Activated gamma-delta T cell (primary cell): ENCODE measurements at regions not wholly inside any gene's neighbourhood (a gene's known extent, or its start where the extent isn't known, plus 50 kb on each side); places are given as distances from the start of the nearest gene placed in this dataset.
"Not testable (repeated sequence)": the region's sequence is repeated elsewhere in the genome, so short reads cannot be mapped to it uniquely, and the experiment has no call there.

ENCODE experiments used
- DNase-seq: peaks from one replicate; lab custom pipeline; 2025; lab: John Stamatoyannopoulos, UW

GRCh38 chr6:165167861-165168260, 141.5 kb downstream of the C6orf118 start:
- DNase-seq = no peak

DNA sequence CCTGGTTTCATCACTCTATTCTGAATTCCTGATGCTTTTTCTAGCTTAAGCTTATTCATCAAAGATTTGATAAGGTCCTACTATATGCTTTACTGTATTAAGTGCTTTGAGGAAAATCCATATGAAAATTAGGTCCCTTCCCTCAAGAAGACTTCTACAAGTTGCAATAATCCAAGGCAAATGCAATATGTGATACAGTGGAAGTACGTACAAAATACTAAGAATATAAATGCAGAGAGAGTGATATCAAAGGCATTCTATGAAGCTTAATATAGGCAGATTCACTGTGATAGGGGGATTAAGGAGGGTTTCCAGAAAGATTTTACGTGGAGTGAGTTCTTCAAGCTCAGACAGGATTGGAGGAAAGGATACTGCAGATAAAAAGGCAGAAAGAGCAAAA, 142.1 kb downstream of the C6orf118 start:
- no peak for DNase-seq

GRCh38 chr6:165163519-165163918, 145.9 kb downstream of the C6orf118 start:
- no peak for DNase-seq

GRCh38 chr6:165159460-165159859, 149.9 kb downstream of the C6orf118 start:
- DNase-seq = no peak

- DNase-seq = no peak
Observed at GRCh38 chr6:165146456-165146855, 162.9 kb downstream of the C6orf118 start.

DNA sequence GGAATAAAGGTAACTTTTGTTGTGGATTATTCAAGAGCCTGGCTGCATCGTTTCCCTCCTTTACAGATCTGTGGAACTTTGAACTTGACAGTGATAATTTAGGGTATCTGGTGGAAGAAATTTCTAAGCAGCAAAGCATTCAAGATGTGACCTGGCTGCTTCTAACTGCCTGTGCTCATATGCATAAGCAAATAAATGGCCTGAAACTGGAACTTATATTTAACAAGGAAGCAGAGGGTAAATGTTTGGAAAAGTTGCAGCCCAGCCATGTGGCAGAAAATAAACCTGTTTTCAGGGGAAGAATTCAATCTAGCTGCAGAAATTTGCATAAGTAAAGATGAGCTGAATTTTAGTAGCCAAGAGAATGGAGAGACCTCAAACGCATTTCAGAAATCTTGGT, 173.5 kb downstream of the C6orf118 start:
- no peak for DNase-seq

- no peak for DNase-seq
Observed at GRCh38 chr6:165129086-165129485, 180.3 kb downstream of the C6orf118 start.

DNA sequence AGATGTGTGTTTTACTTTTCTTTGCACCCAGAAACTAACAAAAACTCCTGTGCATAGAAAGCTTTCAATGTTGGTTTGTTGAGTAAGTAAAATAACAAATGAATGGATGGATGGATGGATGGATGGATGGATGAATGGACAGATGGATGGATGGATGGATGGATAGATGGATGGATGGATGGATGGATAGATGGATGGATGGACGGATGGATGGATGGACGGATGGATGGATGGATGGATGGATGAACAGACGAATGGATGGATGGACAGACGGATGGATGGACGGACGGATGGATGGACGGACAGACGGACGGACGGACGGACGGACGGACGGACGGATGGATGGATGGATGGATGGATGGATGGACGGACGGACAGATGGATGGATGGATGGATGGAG, 181.7 kb downstream of the C6orf118 start:
- DNase-seq = not testable (repeated sequence)

DNA sequence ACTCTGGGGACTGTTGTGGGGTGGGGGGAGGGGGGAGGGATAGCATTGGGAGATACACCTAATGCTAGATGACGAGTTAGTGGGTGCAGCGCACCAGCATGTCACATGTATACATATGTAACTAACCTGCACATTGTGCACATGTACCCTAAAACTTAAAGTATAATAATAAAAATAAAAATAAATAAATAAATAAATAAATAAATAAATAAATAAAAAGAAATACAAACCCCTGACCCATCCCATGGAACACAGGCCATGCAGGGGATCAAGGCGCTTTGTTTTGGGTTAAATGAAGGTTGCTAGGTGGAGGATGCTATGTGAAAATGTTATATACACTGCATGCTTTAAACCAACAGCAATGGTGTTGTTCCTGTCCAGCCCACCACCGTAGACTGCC, 184.7 kb downstream of the C6orf118 start:
- DNase-seq = not testable (repeated sequence)

GRCh38 chr6:165119231-165120020, 190.0 kb downstream of the C6orf118 start:
- DNase-seq = no peak

- DNase-seq = no peak
Observed at GRCh38 chr6:165118736-165119135, 190.7 kb downstream of the C6orf118 start.

DNA sequence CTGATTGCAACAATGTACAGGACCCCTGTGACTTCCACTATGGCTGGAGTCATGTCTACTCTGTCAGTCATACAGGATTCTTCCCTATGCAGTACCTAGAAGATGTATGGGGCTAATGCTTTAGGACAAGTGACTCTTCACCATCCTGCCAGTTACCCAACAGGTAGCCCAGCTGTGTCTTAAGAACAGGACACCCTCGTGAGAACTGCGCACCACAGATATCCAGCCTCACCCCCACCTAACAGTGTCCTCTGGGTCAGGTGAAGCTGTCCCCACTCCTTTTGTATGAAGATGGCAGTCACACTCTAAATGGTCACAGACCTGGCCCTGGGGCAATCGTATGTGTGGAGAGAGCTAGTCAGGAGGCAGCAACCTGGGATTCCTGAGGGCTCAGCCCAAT, 191.6 kb downstream of the C6orf118 start:
- no peak for DNase-seq

DNA sequence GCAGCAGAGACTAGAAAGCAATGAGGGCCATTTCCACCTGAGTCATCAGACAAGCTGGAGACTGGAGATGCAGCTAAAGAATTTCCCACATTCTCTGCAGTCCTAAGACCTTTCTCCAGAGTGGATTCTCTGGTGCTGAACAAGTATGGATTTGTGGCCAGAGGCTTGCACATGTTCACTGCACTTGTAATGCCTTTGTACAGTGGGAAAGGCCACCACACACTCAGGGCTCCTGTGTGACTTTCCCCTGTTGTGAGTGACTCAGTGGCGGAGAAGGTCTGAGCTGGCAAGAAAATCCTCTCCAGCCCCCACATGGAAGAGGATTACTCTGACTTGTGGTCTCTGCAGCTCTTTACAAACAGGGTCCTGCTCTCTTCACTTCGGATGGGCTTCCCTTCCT, 192.3 kb downstream of the C6orf118 start:
- DNase-seq = no peak

DNA sequence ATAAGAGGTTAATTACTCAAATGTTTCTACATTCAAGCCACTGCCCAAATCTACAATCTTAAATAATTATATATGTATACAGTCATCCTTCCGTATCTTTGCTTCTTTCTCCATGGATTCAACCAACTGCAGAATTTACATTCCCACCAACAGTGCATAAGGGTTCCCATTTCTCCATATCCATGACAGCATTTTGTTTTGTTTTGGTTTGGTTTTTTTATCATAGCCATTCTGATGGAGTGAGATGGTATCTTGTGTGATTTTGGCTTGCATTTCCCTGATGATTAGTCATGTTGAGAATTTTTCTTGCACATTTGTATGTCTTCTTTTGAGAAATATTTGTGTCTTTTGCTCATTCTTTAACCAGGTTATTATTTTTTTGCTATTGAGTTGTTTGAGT, 198.5 kb downstream of the C6orf118 start:
- no peak for DNase-seq

DNA sequence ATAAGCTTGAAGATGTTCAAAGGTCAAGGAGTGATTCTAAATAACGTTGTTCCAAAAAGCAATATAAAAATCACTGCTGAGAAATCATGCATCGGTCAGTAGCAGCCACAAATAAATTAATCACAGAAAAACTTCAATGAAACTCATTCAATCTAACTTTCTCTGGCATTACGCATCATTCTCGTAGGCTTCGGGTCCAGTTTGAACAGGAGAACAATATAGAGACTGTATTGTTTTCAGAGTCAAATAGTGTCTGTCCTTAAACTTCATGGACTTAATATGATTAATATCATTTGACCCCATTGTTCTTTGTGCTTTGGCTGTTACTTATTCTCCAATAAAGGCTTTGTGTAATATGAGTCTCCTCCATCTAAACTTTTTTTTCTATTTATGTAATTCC, 200.4 kb downstream of the C6orf118 start:
- no peak for DNase-seq

DNA sequence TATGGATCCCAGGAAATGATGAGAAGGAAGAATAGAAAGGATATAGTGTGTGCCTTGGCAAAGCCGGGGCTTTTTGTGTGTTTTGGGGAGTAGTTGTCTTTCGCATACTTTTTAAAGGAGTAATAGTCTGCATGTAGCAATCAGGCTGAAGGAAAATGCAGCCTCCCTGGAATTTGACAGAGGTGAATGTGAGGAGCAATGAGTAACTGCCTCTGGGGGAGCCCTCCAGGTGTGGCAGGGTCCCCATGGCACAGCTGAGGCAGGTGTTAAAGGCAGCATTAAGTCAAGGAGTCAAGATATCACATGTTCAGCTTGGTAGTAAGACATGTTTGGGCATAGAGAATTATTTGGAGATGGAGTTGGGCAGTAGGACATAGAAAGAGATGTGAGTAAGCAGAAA, 203.1 kb downstream of the C6orf118 start:
- no peak for DNase-seq

DNA sequence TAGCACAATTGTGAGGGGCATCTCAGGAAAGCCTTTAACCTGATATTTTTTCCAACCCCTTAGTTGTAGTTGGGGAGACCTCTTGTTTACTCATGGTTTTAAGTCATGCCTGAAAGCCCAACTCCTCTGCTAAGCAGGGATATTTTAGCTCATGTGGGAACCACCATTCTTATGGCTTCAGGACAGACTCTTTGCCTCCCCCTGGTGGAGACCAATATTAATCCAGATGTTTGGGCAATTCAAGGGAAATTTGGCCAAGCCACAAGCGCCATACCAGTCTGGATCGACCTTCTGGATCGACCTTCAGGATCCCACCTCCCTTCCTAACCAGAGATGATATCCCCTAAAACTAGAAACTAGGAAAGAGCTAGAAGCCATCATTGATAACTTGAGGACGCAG, 211.2 kb downstream of the C6orf118 start:
- DNase-seq = no peak

DNA sequence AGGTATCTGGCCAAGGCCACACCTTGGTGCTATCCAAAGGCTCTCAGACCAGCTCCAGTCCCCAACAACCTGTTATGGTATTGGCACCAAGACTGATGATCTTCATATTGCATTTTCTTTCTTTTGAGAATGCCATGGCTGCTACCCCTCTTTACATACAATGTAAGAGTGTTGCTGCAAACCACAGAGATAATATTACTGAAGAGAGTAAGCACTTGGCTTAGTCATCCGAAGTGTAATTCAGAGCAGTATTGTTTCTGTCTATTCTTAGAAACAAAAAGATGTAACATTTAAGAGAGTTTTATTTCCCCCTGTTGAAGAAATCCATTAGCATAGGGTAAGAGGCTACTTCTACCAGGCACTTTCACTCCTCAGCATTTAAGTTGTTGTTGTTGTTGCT, 212.5 kb downstream of the C6orf118 start:
- DNase-seq = no peak

GRCh38 chr6:165096209-165096608, 213.2 kb downstream of the C6orf118 start:
- DNase-seq = no peak

- no peak for DNase-seq
Observed at GRCh38 chr6:165092881-165093595, 216.4 kb downstream of the C6orf118 start.

GRCh38 chr6:165091121-165091785, 218.2 kb downstream of the C6orf118 start:
- DNase-seq = no peak

DNA sequence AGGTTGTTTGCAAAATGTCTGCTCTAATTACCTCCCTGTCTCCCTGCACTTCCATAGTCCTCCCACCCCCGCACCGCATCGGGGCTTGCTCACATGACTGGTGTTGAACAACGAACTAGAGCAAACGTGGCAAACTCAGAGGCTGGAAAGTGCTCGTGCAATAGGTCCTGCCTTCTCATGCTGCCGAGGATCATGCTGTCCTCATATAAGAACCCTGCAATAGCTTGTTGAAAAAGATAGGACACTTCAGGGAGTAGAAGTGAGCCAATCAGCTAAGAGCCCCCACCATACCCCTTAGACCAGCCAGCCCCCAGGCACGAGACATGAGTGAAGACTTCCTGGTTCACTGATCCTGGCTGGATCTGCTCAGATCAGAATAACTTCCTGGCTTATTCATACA, 219.2 kb downstream of the C6orf118 start:
- DNase-seq = no peak

DNA sequence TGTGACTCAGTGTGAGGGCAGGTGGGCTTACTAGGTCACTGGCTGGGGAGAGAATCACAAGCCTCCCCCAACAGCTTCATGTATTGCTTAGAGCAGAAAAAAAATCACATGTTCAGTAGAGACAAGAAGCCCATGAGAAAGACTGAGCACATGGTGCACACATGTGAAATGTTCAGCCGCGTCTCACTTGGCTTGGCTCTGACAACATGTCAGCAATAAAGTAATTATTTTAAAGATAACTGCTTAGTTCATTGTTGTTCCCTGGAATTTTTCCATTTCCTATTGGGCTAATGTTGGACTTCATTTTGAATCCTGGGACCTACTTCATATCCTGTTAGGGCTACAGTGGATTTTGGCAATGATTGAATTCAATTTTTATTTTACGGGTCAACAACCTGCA, 222.6 kb downstream of the C6orf118 start:
- no peak for DNase-seq
